HEK293T (cell line): ENCODE measurements at regions not wholly inside any gene's neighbourhood (a gene's known extent, or its start where the extent isn't known, plus 50 kb on each side); places are given as distances from the start of the nearest gene placed in this dataset.

Experiments
- BHLHE40 ChIP-seq: fragments of 450-650 bp; IDR thresholded peaks from 2 replicates; pipeline ENCODE4 v1.6.1; 2016; ENCODE audit warnings: mild to moderate bottlenecking, moderate library complexity, borderline replicate concordance
- ELF4 ChIP-seq: fragments of 450-650 bp; IDR thresholded peaks from 2 replicates; pipeline ENCODE4 v1.6.1; 2017; ENCODE audit warnings: antibody characterized with exemption
- FOXA1 ChIP-seq: fragments of 450-650 bp; IDR thresholded peaks from 2 replicates; pipeline ENCODE4 v1.6.1; 2016; ENCODE audit warnings: mild to moderate bottlenecking
- FOXM1 ChIP-seq: fragments of 450-650 bp; IDR thresholded peaks from 2 replicates; pipeline ENCODE4 v1.6.1; 2017; ENCODE audit warnings: mild to moderate bottlenecking, borderline replicate concordance
- HDGF ChIP-seq: fragments of 450-650 bp; IDR thresholded peaks from 2 replicates; pipeline ENCODE4 v1.6.1; 2017; ENCODE audit warnings: antibody characterized with exemption, borderline replicate concordance
- LEF1 ChIP-seq: fragments of 450-650 bp; IDR thresholded peaks from 2 replicates; pipeline ENCODE4 v1.6.1; 2017; ENCODE audit warnings: mild to moderate bottlenecking, borderline replicate concordance
- SP1 ChIP-seq: fragments of 450-650 bp; IDR thresholded peaks from 2 replicates; pipeline ENCODE4 v1.6.1; 2017
- SUZ12 ChIP-seq: fragments of 450-650 bp; IDR thresholded peaks from 2 replicates; pipeline ENCODE4 v1.6.1; 2016; ENCODE audit warnings: mild to moderate bottlenecking
- ZNF384 ChIP-seq: fragments of 450-650 bp; IDR thresholded peaks from 2 replicates; pipeline ENCODE4 v1.6.1; 2016
- TF ChIP-seq, protein P1 (sequence below): fragments of 450-650 bp; IDR thresholded peaks from 2 replicates; pipeline ENCODE4 v1.6.1; 2016

DNA sequence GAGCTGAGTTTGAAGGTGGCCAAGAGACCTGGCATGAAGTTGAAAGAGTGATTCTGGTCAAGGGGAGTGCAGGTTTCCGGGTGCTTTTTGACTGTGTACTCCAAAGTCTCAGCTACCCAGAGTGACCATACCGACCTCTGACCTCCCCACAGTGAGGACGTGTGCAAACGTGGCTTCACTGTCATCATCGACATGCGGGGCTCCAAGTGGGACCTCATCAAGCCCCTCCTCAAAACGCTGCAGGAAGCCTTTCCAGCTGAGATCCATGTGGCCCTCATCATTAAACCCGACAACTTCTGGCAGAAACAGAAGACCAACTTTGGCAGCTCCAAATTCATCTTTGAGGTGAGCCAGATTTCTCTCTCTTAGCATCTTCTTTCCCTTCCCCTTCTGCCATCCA, 272.4 kb upstream of the ROPN1 start:
- TF ChIP-seq SP1 (no peak), BHLHE40 (no peak), FOXM1 (no peak), ZNF384 (no peak), SUZ12 (no peak), ELF4 (no peak), FOXA1 (no peak), LEF1 (no peak), HDGF (no peak)
- TF ChIP-seq, protein P1, sequence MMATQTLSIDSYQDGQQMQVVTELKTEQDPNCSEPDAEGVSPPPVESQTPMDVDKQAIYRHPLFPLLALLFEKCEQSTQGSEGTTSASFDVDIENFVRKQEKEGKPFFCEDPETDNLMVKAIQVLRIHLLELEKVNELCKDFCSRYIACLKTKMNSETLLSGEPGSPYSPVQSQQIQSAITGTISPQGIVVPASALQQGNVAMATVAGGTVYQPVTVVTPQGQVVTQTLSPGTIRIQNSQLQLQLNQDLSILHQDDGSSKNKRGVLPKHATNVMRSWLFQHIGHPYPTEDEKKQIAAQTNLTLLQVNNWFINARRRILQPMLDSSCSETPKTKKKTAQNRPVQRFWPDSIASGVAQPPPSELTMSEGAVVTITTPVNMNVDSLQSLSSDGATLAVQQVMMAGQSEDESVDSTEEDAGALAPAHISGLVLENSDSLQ: no peak
